Neuronal stem cell (in vitro differentiated cells): ENCODE measurements at regions not wholly inside any gene's neighbourhood (a gene's known extent, or its start where the extent isn't known, plus 50 kb on each side); places are given as distances from the start of the nearest gene placed in this dataset.

Experiments
- DNase-seq: peaks from one replicate; pipeline ENCODE4 v3.0.0-alpha.2; 2013; ENCODE audit warnings: low spot score
- H2AFZ ChIP-seq: one replicate; pipeline ENCODE4 v1.6.1; 2013; ENCODE audit warnings: mild to moderate bottlenecking, low read length, inconsistent platforms
- H2AK5ac ChIP-seq: 2 replicates; pipeline ENCODE4 v1.6.1; 2013; ENCODE audit warnings: low read depth, mild to moderate bottlenecking, inconsistent platforms, low read length, moderate library complexity, mixed read lengths
- H2BK120ac ChIP-seq: 2 replicates; pipeline ENCODE4 v1.6.1; 2013; ENCODE audit warnings: low read depth, mild to moderate bottlenecking, inconsistent platforms, low read length, moderate library complexity, mixed read lengths
- H2BK12ac ChIP-seq: one replicate; pipeline ENCODE4 v1.6.1; 2013; ENCODE audit warnings: low read length, inconsistent platforms
- H2BK15ac ChIP-seq: 2 replicates; pipeline ENCODE4 v1.6.1; 2013; ENCODE audit warnings: mild to moderate bottlenecking, low read length, inconsistent platforms, mixed read lengths
- H2BK5ac ChIP-seq: one replicate; pipeline ENCODE4 v1.6.1; 2013; ENCODE audit warnings: inconsistent platforms, mild to moderate bottlenecking, low read length, moderate library complexity
- H3K14ac ChIP-seq: one replicate; pipeline ENCODE4 v1.6.1; 2013; ENCODE audit warnings: low read length, inconsistent platforms
- H3K18ac ChIP-seq: 2 replicates; pipeline ENCODE4 v1.6.1; 2013; ENCODE audit warnings: low read length, inconsistent platforms
- H3K23ac ChIP-seq: 2 replicates; pipeline ENCODE4 v1.6.1; 2013; ENCODE audit warnings: low read depth, mild to moderate bottlenecking, mixed read lengths, low read length, inconsistent platforms; ENCODE audit not compliant: poor library complexity
- H3K27ac ChIP-seq: replicated peaks from 3 replicates; pipeline ENCODE4 v1.5.1; 2013; ENCODE audit warnings: low read length, inconsistent platforms
- H3K27me3 ChIP-seq, 3 experiments: 2 replicates each; pipeline ENCODE4 v1.6.1; 2013; ENCODE audit warnings: low read length in 3 of 3, mild to moderate bottlenecking in 2 of 3, inconsistent platforms in 1 of 3, low read depth in 1 of 3, mixed read lengths in 1 of 3, moderate library complexity in 1 of 3; ENCODE audit not compliant: control insufficient read depth in 3 of 3, insufficient read depth in 3 of 3
- H3K36me3 ChIP-seq, 2 donors: replicated peaks in 1 of 2; 2 replicates each; pipeline ENCODE4 v1.6.1; 2013; ENCODE audit warnings: low read length in 2 of 2; ENCODE audit not compliant: control insufficient read depth in 2 of 2, insufficient read depth in 2 of 2
- H3K4ac ChIP-seq: 2 replicates; pipeline ENCODE4 v1.6.1; 2013; ENCODE audit warnings: inconsistent platforms, mild to moderate bottlenecking, low read length, moderate library complexity
- H3K4me1 ChIP-seq, 2 donors: 1 replicate in 1 of 2; 2 replicates in 1 of 2; pipeline ENCODE4 v1.6.1; 2013; ENCODE audit warnings: low read length in 2 of 2, low read depth in 1 of 2; ENCODE audit not compliant: control insufficient read depth in 2 of 2, insufficient read depth in 1 of 2
- H3K4me2 ChIP-seq: one replicate; pipeline ENCODE4 v1.6.1; 2013; ENCODE audit warnings: mild to moderate bottlenecking, low read length, inconsistent platforms; ENCODE audit not compliant: insufficient read depth, poor library complexity, severe bottlenecking
- H3K4me3 ChIP-seq, 2 donors: 2 replicates each; pipeline ENCODE4 v1.5.1; 2013; ENCODE audit warnings: low read length in 2 of 2, mild to moderate bottlenecking in 2 of 2, inconsistent platforms in 1 of 2, moderate library complexity in 1 of 2
- H3K79me1 ChIP-seq: one replicate; pipeline ENCODE4 v1.6.1; 2013; ENCODE audit warnings: low read depth, mild to moderate bottlenecking, inconsistent platforms, low read length, moderate library complexity
- H3K9ac ChIP-seq: one replicate; pipeline ENCODE4 v1.6.1; 2013; ENCODE audit warnings: mild to moderate bottlenecking, low read depth, low read length, inconsistent platforms; ENCODE audit not compliant: poor library complexity
- H3K9me3 ChIP-seq, 2 donors: replicated peaks in 1 of 2; 2 replicates each; pipeline versions ENCODE3 to v1.6.1; 2013; ENCODE audit warnings: low read length in 2 of 2, mild to moderate bottlenecking in 2 of 2, inconsistent platforms in 1 of 2, low read depth in 1 of 2, mixed read lengths in 1 of 2, moderate library complexity in 1 of 2; ENCODE audit not compliant: control insufficient read depth in 2 of 2, insufficient read depth in 1 of 2
- H4K8ac ChIP-seq: one replicate; pipeline ENCODE4 v1.6.1; 2013; ENCODE audit warnings: low read depth, mild to moderate bottlenecking, inconsistent platforms, low read length, moderate library complexity
- H4K91ac ChIP-seq: one replicate; pipeline ENCODE4 v1.6.1; 2013; ENCODE audit warnings: low read length, low read depth, mild to moderate bottlenecking, inconsistent platforms; ENCODE audit not compliant: poor library complexity
- WGBS, 2 donors: extraction: QIAGEN DNeasy Blood & Tissue Kit; methylation state at CpG; one replicate each; pipeline ENCODE4 v1.1.7; 2013; ENCODE audit warnings: missing lambda C conversion rate in 2 of 2, mixed read lengths in 1 of 2; ENCODE audit not compliant: insufficient read length in 2 of 2, insufficient replicate concordance in 1 of 2; ENCODE audit errors: extremely low coverage in 2 of 2; 5-methylcytosine and 5-hydroxymethylcytosine counted together

DNA sequence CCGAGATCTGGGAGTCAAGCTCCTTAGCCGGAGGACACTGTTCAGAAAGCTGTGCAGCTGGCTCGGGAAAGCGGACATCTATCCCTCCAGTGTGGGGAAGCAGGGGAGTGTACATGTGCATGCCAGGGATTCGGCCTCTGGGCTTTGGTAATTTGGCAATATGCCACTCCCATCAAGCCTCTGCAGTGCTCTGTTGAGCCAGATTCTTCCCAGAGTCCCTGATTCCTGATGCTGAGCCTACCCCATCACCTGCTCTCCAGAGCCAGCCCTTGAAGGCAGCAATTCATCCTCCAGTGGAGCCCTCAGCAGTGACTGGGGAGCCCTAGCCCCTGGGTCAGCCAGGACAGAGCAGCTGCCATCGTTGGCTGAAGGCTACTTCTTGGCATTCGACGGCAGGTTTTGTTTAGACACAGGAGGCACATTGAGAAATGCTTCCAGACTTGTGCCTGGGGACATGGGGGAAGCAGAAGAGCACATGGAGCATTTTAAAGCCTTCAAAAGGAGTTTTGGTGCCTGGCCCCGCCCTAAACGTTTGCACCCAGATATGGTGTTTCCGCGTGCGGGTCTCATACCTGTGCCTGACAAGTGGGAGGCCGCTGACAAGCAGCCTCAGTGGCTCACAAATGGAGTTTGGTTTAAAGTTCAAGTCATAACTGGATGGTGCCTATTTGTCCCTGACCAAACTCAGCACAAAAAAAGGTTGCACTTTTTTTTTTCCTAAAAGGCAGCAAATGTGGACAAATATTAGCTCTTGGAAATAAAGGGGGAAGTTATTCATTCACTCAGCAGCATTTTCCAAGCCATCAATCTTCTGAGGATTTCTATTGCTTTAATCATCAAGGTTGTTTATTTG lies 272.8 kb downstream of the CYRIA start:
- Histone ChIP-seq H3K4me3 (no peak overlapping the region), H3K14ac (no peak overlapping the region), H2BK15ac (no peak overlapping the region), H3K4me2 (no peak overlapping the region), H3K36me3 (peaks cover 0 to 2% of the 10 kb centered on the region in 2 donors), H3K9me3 (no peaks in the 10 kb centered on the region), H2AFZ (peak overlapping the region; percentile 86), H3K27me3 (peaks cover 0 to 2% (median 0%) of the 10 kb centered on the region in 3 experiments), H2BK12ac (no peak overlapping the region), H3K9ac (no peak overlapping the region), H4K91ac (peak overlapping the region; percentile 22), H3K23ac (no peak overlapping the region), H3K27ac (no peak overlapping the region), H3K18ac (peak overlapping the region; percentile 45), H3K4ac (peak overlapping the region; percentile 61), H2AK5ac (peak overlapping the region; percentile 79), H2BK5ac (no peak overlapping the region), H3K79me1 (no peaks in the 10 kb centered on the region), H2BK120ac (no peak overlapping the region), H4K8ac (no peak overlapping the region), H3K4me1 (peaks cover 10 to 14% of the 10 kb centered on the region in 2 donors)
- WGBS, 2 donors, result no CpG with 5 or more reads among the region's 14 CpGs
- no peak for DNase-seq

DNA sequence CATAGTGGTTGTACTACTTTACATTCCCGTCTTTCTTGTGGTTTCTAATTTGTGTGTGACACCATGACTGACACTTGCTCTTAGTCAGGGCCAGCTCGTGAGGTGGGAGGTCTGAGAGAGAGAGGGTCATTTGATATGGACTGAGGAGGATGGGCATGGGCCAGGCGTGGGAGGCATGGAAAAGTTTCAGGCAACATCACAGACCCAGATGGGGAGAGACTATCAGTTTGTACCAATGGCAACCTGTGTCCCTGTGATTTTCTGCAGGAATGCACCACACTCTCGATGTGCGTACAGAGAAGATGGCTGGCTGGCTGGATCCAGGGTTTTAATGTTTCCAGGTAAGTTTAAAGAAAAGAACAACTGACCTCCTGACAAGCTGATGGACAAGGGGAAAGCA lies 273.6 kb downstream of the CYRIA start:
- no peak overlapping the region for H4K8ac ChIP-seq
- H3K14ac ChIP-seq, result no peak overlapping the region
- H3K9ac ChIP-seq, result no peak overlapping the region
- H2AFZ ChIP-seq, result no peak overlapping the region
- H2BK15ac ChIP-seq, result no peak overlapping the region
- H2BK5ac ChIP-seq, result no peak overlapping the region
- WGBS, 2 donors, result no CpG with 5 or more reads among the region's 5 CpGs
- no peak overlapping the region for H2BK12ac ChIP-seq
- DNase-seq, result no peak
- no peaks in the 10 kb centered on the region for H3K9me3 ChIP-seq
- H3K4me2 ChIP-seq, result no peak overlapping the region
- peaks cover 0 to 2% (median 0%) of the 10 kb centered on the region in 3 experiments for H3K27me3 ChIP-seq
- no peak overlapping the region for H3K27ac ChIP-seq
- no peak overlapping the region for H4K91ac ChIP-seq
- H2AK5ac ChIP-seq, result no peak overlapping the region
- H3K23ac ChIP-seq, result no peak overlapping the region
- H3K79me1 ChIP-seq, result no peaks in the 10 kb centered on the region
- no peak overlapping the region for H2BK120ac ChIP-seq
- H3K4me1 ChIP-seq, result peaks cover 10 to 14% of the 10 kb centered on the region in 2 donors
- no peak overlapping the region for H3K4me3 ChIP-seq
- peaks cover 0 to 2% of the 10 kb centered on the region in 2 donors for H3K36me3 ChIP-seq
- no peak overlapping the region for H3K18ac ChIP-seq
- no peak overlapping the region for H3K4ac ChIP-seq

DNA sequence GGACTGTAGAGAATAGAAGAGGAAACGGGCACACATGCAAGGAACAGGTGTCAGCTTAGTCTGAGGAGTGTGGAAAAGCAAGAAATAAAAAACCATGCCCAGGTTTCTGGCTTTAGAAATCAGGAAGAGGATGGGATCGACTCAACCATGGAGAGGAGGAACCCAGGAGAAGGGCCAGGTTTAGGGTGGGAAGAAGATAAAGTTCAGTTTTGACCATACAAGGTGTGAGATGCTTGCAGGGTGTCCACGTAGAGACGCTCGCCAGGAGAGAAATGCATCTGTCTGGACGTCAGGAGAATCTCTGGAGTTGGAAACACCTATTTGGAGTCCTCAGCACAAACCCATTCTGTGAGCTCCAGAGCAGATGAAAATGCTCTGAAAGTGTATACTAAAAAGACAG lies 275.1 kb downstream of the CYRIA start:
- H2AK5ac ChIP-seq, result no peak overlapping the region
- no peaks in the 10 kb centered on the region for H3K79me1 ChIP-seq
- peaks cover 10 to 16% of the 10 kb centered on the region in 2 donors for H3K4me1 ChIP-seq
- H3K18ac ChIP-seq, result no peak overlapping the region
- no peaks in the 10 kb centered on the region for H3K27me3 ChIP-seq
- no peak overlapping the region for H2BK5ac ChIP-seq
- no peak overlapping the region for H4K91ac ChIP-seq
- H2BK15ac ChIP-seq, result no peak overlapping the region
- no peak overlapping the region for H2BK12ac ChIP-seq
- H2AFZ ChIP-seq, result no peak overlapping the region
- no peak overlapping the region for H3K27ac ChIP-seq
- no peak overlapping the region for H3K23ac ChIP-seq
- no peaks in the 10 kb centered on the region for H3K9me3 ChIP-seq
- no peak overlapping the region for H3K4ac ChIP-seq
- no peak for DNase-seq
- peaks cover 0 to 2% of the 10 kb centered on the region in 2 donors for H3K36me3 ChIP-seq
- no peak overlapping the region for H4K8ac ChIP-seq
- no peak overlapping the region for H3K4me3 ChIP-seq
- WGBS, 2 donors, result no CpG with 5 or more reads among the region's 6 CpGs
- no peak overlapping the region for H3K9ac ChIP-seq
- H3K14ac ChIP-seq, result no peak overlapping the region
- no peak overlapping the region for H2BK120ac ChIP-seq
- no peak overlapping the region for H3K4me2 ChIP-seq

DNA sequence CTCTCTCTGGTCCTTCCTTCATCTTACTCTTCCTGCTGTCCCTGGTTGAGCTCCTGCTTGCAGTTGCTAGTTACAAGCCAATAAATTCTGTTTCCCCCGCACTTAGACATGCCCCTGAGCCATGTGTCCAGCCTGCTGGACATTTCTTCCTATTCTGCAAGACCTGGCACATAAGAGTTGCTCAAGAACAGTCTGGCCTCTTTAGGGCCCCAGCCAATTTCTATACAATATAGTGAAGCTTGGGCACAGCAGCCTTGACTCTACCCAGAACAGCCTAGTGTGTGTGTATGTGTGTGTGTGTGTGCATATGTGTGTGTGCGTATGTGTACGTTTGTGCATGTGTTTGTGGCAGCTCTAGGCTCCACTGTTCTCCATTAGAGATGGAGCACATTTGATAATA lies 276.0 kb downstream of the CYRIA start:
- no peaks in the 10 kb centered on the region for H3K79me1 ChIP-seq
- H3K4ac ChIP-seq, result no peak overlapping the region
- no peak overlapping the region for H3K9ac ChIP-seq
- H3K23ac ChIP-seq, result no peak overlapping the region
- no peaks in the 10 kb centered on the region for H3K36me3 ChIP-seq
- no peak overlapping the region for H2BK120ac ChIP-seq
- no peak overlapping the region for H4K91ac ChIP-seq
- H2BK15ac ChIP-seq, result no peak overlapping the region
- no peaks in the 10 kb centered on the region for H3K27me3 ChIP-seq
- no peaks in the 10 kb centered on the region for H3K9me3 ChIP-seq
- no peak overlapping the region for H3K27ac ChIP-seq
- no peak for DNase-seq
- H3K4me2 ChIP-seq, result no peak overlapping the region
- H3K14ac ChIP-seq, result no peak overlapping the region
- no peak overlapping the region for H2AK5ac ChIP-seq
- no peak overlapping the region for H3K4me3 ChIP-seq
- H3K4me1 ChIP-seq, result peaks cover 13 to 15% of the 10 kb centered on the region in 2 donors
- no CpG with 5 or more reads among the region's 3 CpGs for WGBS, 2 donors
- no peak overlapping the region for H2BK5ac ChIP-seq
- H3K18ac ChIP-seq, result no peak overlapping the region
- H4K8ac ChIP-seq, result no peak overlapping the region
- H2AFZ ChIP-seq, result no peak overlapping the region
- no peak overlapping the region for H2BK12ac ChIP-seq
